Smooth muscle cell (in vitro differentiated cells): ENCODE measurements at regions not wholly inside any gene's neighbourhood (a gene's known extent, or its start where the extent isn't known, plus 50 kb on each side); places are given as distances from the start of the nearest gene placed in this dataset.

Experiments used
- DNase-seq: peaks from one replicate; lab custom pipeline; 2025; ENCODE audit not compliant: unreplicated experiment; lab: John Stamatoyannopoulos, UW
- H2AFZ ChIP-seq: fragments of 200-600 bp; sonication (generic); 2 replicates; pipeline ENCODE4 v1.6.0; 2016; ENCODE audit warnings: antibody characterized with exemption, low read depth, mild to moderate bottlenecking
- H3F3A ChIP-seq: fragments of 200-600 bp; sonication (generic); 2 replicates; pipeline ENCODE4 v1.6.0; 2017; ENCODE audit warnings: antibody characterized with exemption, low read depth
- H3K27ac ChIP-seq: fragments of 200-600 bp; sonication (generic); 2 replicates; pipeline ENCODE4 v1.5.1; 2016; ENCODE audit warnings: low read depth, mild to moderate bottlenecking
- H3K27me3 ChIP-seq: fragments of 200-600 bp; sonication (generic); 2 replicates; pipeline ENCODE4 v1.6.1; 2016; ENCODE audit warnings: low read depth, mild to moderate bottlenecking
- H3K36me3 ChIP-seq: fragments of 200-600 bp; sonication (generic); 2 replicates; pipeline ENCODE4 v1.5.1; 2016; ENCODE audit warnings: low read depth
- H3K4me1 ChIP-seq: fragments of 200-600 bp; sonication (generic); 2 replicates; pipeline ENCODE4 v1.5.1; 2016; ENCODE audit warnings: low read depth
- H3K4me2 ChIP-seq: fragments of 200-600 bp; sonication (generic); 2 replicates; pipeline ENCODE4 v1.6.0; 2016; ENCODE audit warnings: mild to moderate bottlenecking
- H3K4me3 ChIP-seq: fragments of 200-600 bp; sonication (generic); 2 replicates; pipeline ENCODE4 v1.5.1; 2016; ENCODE audit warnings: mild to moderate bottlenecking
- H3K79me2 ChIP-seq: fragments of 200-600 bp; sonication (generic); 2 replicates; pipeline ENCODE4 v1.6.0; 2016; ENCODE audit warnings: low read depth, mild to moderate bottlenecking
- H3K9ac ChIP-seq: fragments of 200-600 bp; sonication (generic); 2 replicates; pipeline ENCODE4 v1.6.0; 2016; ENCODE audit warnings: low read depth
- H3K9me3 ChIP-seq: fragments of 200-600 bp; sonication (generic); replicated peaks from 2 replicates; pipeline ENCODE4 v1.5.1; 2016; ENCODE audit warnings: low read depth
- H4K20me1 ChIP-seq: fragments of 200-600 bp; sonication (generic); 2 replicates; pipeline ENCODE4 v1.6.0; 2016; ENCODE audit warnings: low read depth
- CTCF ChIP-seq: fragments of 200-600 bp; sonication (generic); IDR thresholded peaks from 2 replicates; pipeline ENCODE4 v1.5.1; 2017; ENCODE audit warnings: borderline replicate concordance, mild to moderate bottlenecking, antibody characterized with exemption; ENCODE audit not compliant: insufficient read depth, poor library complexity, severe bottlenecking
- WGBS: methylation state at CpG from one replicate; pipeline ENCODE4 v1.1.7; 2016; ENCODE audit warnings: low lambda C conversion rate; 5-methylcytosine and 5-hydroxymethylcytosine counted together

DNA sequence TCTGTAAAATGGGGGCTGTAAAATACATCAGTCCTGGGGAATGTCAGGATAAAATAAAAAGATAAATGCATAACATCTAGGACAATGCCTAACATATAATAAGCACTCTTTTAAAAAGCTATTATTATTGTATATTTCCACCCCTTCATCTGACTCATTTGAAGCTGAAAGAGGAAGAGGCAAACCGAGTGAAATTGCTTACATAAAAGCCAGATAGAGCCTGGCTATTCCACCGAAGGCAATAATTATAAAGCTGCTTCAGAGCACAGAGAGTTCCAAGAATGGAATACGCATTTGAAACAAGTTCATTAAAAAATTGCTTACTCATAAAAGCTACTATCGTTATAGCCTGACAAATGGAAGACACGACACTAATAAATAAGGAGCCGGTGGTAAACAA, 186.1 kb upstream of the CAMK1G start:
- no peak overlapping the region for H3K27ac ChIP-seq
- 66% methylated on average over 6 of the region's 6 CpGs for whole genome bisulfite sequencing
- TF ChIP-seq CTCF: no peak

GRCh38 chr1:209397910-209398309, 185.6 kb upstream of the CAMK1G start:
- Histone ChIP-seq H3K4me3 (no peak overlapping the region), H3K27me3 (no peaks in the 10 kb centered on the region), H3K9ac (no peak overlapping the region), H3K9me3 (no peaks in the 10 kb centered on the region), H3K27ac (peak overlapping the region; percentile 29), H4K20me1 (no peaks in the 10 kb centered on the region), H3K79me2 (no peaks in the 10 kb centered on the region), H3F3A (no peaks in the 10 kb centered on the region), H3K4me1 (peaks cover 8% of the 10 kb centered on the region), H3K4me2 (peak overlapping the region; percentile 40), H2AFZ (no peak overlapping the region), H3K36me3 (no peaks in the 10 kb centered on the region)
- 77% methylated on average over 3 of the region's 3 CpGs for WGBS
- TF ChIP-seq CTCF: no peak
- no peak for DNase-seq

More for the DNA sequence above, 186.1 kb upstream of the CAMK1G start:
- Histone ChIP-seq H3K36me3 (no peaks in the 10 kb centered on the region), H2AFZ (no peak overlapping the region), H3K79me2 (no peaks in the 10 kb centered on the region), H3K4me1 (peaks cover 8% of the 10 kb centered on the region), H3K27me3 (no peaks in the 10 kb centered on the region), H3K4me3 (no peak overlapping the region), H4K20me1 (no peaks in the 10 kb centered on the region), H3K9ac (no peak overlapping the region), H3F3A (no peaks in the 10 kb centered on the region), H3K4me2 (no peak overlapping the region), H3K9me3 (no peaks in the 10 kb centered on the region)
- no peak for DNase-seq

DNA sequence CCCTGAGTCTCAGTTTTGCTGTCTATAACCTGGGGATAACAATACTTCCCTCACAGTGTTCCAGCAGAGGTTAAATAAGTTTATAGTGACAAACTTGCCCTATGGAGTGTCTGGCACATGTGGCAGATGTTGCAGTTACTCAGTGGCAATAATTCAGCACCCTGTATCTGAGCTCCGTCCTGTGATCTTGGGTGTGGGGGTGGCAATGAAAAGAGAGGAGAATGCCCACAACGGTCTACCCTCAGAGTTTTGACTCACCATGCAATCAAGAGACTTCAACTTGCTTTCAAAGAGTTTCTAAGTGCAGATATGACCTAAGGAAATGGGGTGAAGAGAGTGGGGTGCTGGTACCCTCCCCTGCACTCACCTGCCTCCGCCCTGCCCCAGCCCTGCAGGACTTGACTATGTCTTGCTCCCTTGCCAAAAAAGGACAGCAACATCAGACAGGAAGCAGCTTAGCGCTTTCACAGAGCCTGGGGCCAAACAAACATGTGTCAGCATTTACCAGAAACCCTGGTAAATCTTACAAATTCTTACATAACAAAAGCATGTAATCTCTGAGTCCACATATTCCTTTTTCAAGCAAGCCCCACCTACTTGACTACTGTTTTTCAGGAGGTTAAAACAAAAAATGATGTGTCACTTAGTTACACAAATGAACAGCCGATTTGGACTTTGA, 185.1 kb upstream of the CAMK1G start:
- Histone ChIP-seq H3K27ac (peak overlapping the region; percentile 85), H3F3A (no peaks in the 10 kb centered on the region), H3K4me3 (no peak overlapping the region), H2AFZ (no peak overlapping the region), H3K9ac (no peak overlapping the region), H3K4me2 (peak overlapping the region; percentile 40), H3K36me3 (no peaks in the 10 kb centered on the region), H3K27me3 (no peaks in the 10 kb centered on the region), H3K9me3 (no peaks in the 10 kb centered on the region), H4K20me1 (no peaks in the 10 kb centered on the region), H3K79me2 (no peaks in the 10 kb centered on the region), H3K4me1 (peaks cover 8% of the 10 kb centered on the region)
- no peak for DNase-seq
- TF ChIP-seq CTCF: no peak
- WGBS: 29% methylated on average over 5 of the region's 5 CpGs

- Histone ChIP-seq H3K27me3 (no peaks in the 10 kb centered on the region), H3K9ac (peak overlapping the region; percentile 51), H3K4me2 (no peak overlapping the region), H3K27ac (peak overlapping the region; percentile 85), H3K36me3 (no peaks in the 10 kb centered on the region), H2AFZ (no peak overlapping the region), H3K9me3 (no peaks in the 10 kb centered on the region), H3K79me2 (no peaks in the 10 kb centered on the region), H3K4me1 (peaks cover 11% of the 10 kb centered on the region), H3K4me3 (no peak overlapping the region), H4K20me1 (no peaks in the 10 kb centered on the region), H3F3A (no peaks in the 10 kb centered on the region)
- DNase-seq: no peak
- TF ChIP-seq CTCF: no peak
- 94% methylated on average over 1 of the region's 1 CpG for WGBS
Measured at GRCh38 chr1:209399800-209400199, 183.7 kb upstream of the CAMK1G start.
